Karpas-422 (cell line): ENCODE measurements at regions not wholly inside any gene's neighbourhood (a gene's known extent, or its start where the extent isn't known, plus 50 kb on each side); places are given as distances from the start of the nearest gene placed in this dataset.
"Not testable (repeated sequence)": the region's sequence is repeated elsewhere in the genome, so short reads cannot be mapped to it uniquely, and the experiment has no call there.

Experiments
- DNase-seq: peaks from one replicate; pipeline ENCODE4 v3.0.0-alpha.2; 2015
- H2AFZ ChIP-seq: fragments of 200-600 bp; sonication (generic); 2 replicates; pipeline ENCODE4 v1.6.1; 2014; ENCODE audit warnings: antibody characterized with exemption, low read length, mixed read lengths
- H3K27ac ChIP-seq: fragments of 200-600 bp; sonication (generic); 2 replicates; pipeline ENCODE4 v1.5.1; 2014; ENCODE audit warnings: mild to moderate bottlenecking, low read length, moderate library complexity
- H3K27me3 ChIP-seq: fragments of 200-600 bp; sonication (generic); 2 replicates; pipeline ENCODE4 v1.6.1; 2014; ENCODE audit warnings: low read length, mixed read lengths
- H3K36me3 ChIP-seq: fragments of 200-600 bp; sonication (generic); 2 replicates; pipeline ENCODE4 v1.6.1; 2014; ENCODE audit warnings: low read length, mixed read lengths; ENCODE audit not compliant: insufficient read depth
- H3K4me1 ChIP-seq: fragments of 200-600 bp; sonication (generic); 2 replicates; pipeline ENCODE4 v1.6.1; 2014; ENCODE audit warnings: mild to moderate bottlenecking, low read length, mixed read lengths
- H3K4me2 ChIP-seq: fragments of 200-600 bp; sonication (generic); 2 replicates; pipeline ENCODE4 v1.6.1; 2014; ENCODE audit warnings: low read length, low read depth, mild to moderate bottlenecking; ENCODE audit not compliant: poor library complexity, severe bottlenecking
- H3K4me3 ChIP-seq: fragments of 200-600 bp; sonication (generic); 2 replicates; pipeline ENCODE4 v1.5.1; 2014; ENCODE audit warnings: mild to moderate bottlenecking, antibody characterized with exemption, low read length, mixed read lengths
- H3K79me2 ChIP-seq: fragments of 200-600 bp; sonication (generic); 2 replicates; pipeline ENCODE4 v1.6.1; 2014; ENCODE audit warnings: mild to moderate bottlenecking, low read length, mixed read lengths
- H3K9ac ChIP-seq: fragments of 200-600 bp; sonication (generic); 2 replicates; pipeline ENCODE4 v1.6.0; 2014; ENCODE audit warnings: low read length
- H3K9me2 ChIP-seq: fragments of 200-600 bp; sonication (generic), shearing (Covaris generic); replicated peaks from 2 replicates; pipeline ENCODE4 v1.6.0; 2014; ENCODE audit warnings: mild to moderate bottlenecking, low read length, moderate library complexity; ENCODE audit not compliant: insufficient read depth
- H3K9me3 ChIP-seq: fragments of 300-700, 200-600 bp; sonication (generic); 2 replicates; pipeline ENCODE4 v1.6.1; 2014; ENCODE audit warnings: low read length, mixed read lengths
- H4K20me1 ChIP-seq: fragments of 200-600 bp; sonication (generic); 2 replicates; pipeline ENCODE4 v1.6.1; 2014; ENCODE audit warnings: mild to moderate bottlenecking, antibody characterized with exemption, low read length, low read depth; ENCODE audit not compliant: insufficient read depth

DNA sequence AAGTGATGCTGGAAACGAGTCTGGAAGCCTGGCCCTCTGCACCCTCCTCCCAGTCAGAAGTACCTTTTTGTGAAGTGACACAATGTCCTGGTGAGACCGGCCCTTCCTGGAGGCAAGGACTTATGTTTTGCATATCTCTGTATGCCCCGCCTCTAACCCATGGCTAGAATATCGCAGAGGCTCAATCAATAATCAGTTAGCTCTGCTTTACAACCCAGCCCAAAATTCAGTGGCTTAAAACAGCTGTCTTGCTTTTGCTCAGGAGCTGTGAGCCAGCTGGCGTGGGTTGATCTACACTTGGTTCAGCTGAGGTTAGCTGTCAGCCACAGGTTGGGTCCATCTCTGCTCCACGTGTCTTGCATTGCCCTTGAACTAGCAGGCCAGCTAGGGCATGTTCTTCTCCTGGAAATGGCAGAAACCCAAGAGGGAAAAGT lies 98.8 kb upstream of the METTL14 start:
- Histone ChIP-seq H3K9ac (no peak overlapping the region), H3K27ac (no peak overlapping the region), H2AFZ (peak overlapping the region; percentile 49; the same call in 1 of the 2 replicates), H3K4me3 (no peak overlapping the region), H3K4me2 (no peak overlapping the region), H3K36me3 (no peaks in the 10 kb centered on the region), H3K9me2 (no peaks in the 10 kb centered on the region; the same call in 1 of the 2 replicates), H3K4me1 (peaks cover 19% of the 10 kb centered on the region), H3K79me2 (no peaks in the 10 kb centered on the region), H4K20me1 (no peaks in the 10 kb centered on the region), H3K27me3 (no peaks in the 10 kb centered on the region), H3K9me3 (no peaks in the 10 kb centered on the region)
- no peak for DNase-seq

DNA sequence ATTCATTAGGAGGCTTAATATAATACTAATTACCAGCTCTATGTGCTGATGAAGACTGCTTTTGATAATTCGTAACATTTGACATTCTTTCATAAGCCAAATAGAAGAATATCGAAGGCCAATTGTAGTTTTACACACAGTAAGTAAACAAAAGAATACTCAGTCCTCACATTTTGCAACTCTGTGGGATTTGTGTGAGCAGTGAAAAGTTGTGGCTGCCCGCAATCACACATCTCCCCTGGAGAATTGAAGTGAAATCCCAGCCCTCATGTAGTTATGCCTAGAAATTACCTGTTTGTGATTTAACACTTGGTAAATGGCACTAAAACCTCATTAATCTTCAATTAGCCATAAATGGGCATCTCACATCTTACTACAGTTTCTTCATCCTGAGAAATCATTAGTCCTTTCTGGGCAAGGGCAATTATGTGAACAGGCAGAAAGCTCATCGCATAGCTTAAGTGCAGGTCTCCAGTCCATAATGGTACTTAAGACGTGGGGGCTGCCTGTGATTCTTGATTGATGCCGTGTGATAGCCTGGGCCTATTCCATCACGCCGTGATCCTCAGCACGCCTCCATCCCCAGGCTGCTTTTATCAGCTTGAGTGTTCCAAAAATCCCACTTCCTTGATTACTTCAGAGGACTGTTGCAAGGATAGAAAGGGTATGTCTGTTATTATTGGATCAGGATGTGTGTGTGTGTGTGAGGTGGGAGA lies 97.9 kb upstream of the METTL14 start:
- Histone ChIP-seq H3K79me2 (peaks cover 6% of the 10 kb centered on the region), H3K4me2 (no peak overlapping the region), H3K4me1 (peaks cover 19% of the 10 kb centered on the region), H2AFZ (no peak overlapping the region), H3K9me3 (no peaks in the 10 kb centered on the region), H3K9ac (no peak overlapping the region), H3K9me2 (no peaks in the 10 kb centered on the region; the same call in 1 of the 2 replicates), H3K27me3 (no peaks in the 10 kb centered on the region), H4K20me1 (no peaks in the 10 kb centered on the region), H3K36me3 (no peaks in the 10 kb centered on the region), H3K4me3 (no peak overlapping the region), H3K27ac (no peak overlapping the region)
- no peak for DNase-seq

- Histone ChIP-seq H3K27me3 (no peaks in the 10 kb centered on the region), H4K20me1 (no peaks in the 10 kb centered on the region), H3K9me2 (no peaks in the 10 kb centered on the region; the same call in 1 of the 2 replicates), H3K36me3 (no peaks in the 10 kb centered on the region), H3K27ac (no peak overlapping the region), H3K9me3 (no peaks in the 10 kb centered on the region), H3K4me3 (no peak overlapping the region), H3K79me2 (peaks cover 8% of the 10 kb centered on the region), H3K9ac (no peak overlapping the region), H3K4me1 (peaks cover 19% of the 10 kb centered on the region), H3K4me2 (no peak overlapping the region), H2AFZ (peak overlapping the region; percentile 54; the same call in 1 of the 2 replicates)
- no peak for DNase-seq
Observed at GRCh38 chr4:118587946-118588345, 97.2 kb upstream of the METTL14 start.

DNA sequence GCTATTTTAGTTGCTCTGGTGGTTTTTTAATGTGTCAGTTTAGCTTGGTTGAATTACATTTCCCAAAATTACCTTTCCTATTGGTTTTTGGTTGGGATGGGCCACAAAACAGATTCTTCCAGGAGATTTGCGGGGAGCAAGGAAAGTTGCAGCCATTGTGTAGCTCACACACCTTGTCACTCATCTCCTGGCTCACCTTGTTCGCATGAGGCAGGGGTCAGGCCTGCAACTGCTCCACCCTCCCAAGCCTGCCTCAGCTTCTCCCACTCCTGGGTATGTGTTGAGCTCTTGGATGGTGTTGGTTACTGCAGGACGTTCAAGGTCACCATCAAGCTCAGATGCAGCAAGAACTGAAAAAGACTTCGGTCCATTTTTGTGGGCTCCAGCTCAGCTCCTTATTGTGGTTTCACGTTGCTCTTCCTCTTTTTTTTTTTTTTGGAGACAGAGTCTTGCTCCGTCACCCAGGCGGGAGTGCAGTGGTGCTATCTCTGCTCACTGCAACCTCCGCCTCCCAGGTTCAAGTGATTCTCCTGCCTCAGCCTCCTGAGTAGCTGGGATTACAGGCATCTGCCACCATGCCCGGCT lies 95.6 kb upstream of the METTL14 start:
- Histone ChIP-seq H3K36me3 (no peaks in the 10 kb centered on the region), H3K27ac (no peak overlapping the region), H2AFZ (no peak overlapping the region), H3K9ac (no peak overlapping the region), H3K4me2 (no peak overlapping the region), H4K20me1 (no peaks in the 10 kb centered on the region), H3K4me3 (no peak overlapping the region), H3K79me2 (peaks cover 8% of the 10 kb centered on the region), H3K4me1 (peaks cover 14% of the 10 kb centered on the region), H3K27me3 (no peaks in the 10 kb centered on the region), H3K9me2 (no peaks in the 10 kb centered on the region; the same call in 1 of the 2 replicates), H3K9me3 (no peaks in the 10 kb centered on the region)
- DNase-seq, result no peak

DNA sequence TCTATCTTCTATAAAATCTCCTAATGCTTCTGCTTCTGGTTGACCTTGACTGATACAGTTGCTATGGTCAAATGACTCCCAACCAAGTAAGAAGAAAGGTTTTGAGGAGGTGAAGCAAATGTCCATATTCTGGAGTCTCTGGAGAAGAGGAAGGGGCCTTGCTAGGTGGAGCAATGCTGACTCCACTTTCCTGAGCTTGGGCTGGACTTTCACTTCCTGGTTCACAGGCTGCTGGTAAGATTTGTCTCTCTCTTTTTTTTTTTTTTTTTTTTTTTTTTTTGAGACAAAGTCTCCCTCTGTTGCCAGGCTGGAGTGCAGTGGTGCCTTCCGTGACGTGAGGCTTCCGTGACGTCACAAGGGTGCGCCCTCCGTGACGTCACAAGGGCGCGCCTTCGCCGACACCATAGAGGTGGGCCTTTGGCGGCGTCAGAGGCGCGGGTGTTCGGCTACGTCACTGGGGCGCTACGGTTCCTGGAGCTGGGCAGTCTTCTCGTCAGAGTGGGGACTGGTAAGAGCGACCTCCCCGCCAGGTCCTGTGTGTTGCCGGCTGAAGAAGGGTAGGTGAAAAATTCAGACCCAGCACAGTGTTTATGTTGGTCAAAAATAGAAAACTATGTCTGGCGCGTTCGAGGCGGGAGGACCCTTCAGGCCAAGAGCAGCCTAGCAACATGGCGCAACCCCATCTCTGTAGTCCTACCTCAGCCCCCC lies 93.7 kb upstream of the METTL14 start:
- peak overlapping the region; percentile 73 for H3K4me2 ChIP-seq

GRCh38 chr4:118592289-118592688 lies 92.9 kb upstream of the METTL14 start:
- not testable (repeated sequence) for H3K27ac ChIP-seq, H3K27me3 ChIP-seq, H3K9me2 ChIP-seq, H3K79me2 ChIP-seq, H4K20me1 ChIP-seq, H3K36me3 ChIP-seq, DNase-seq, H3K9me3 ChIP-seq, H2AFZ ChIP-seq
- H3K4me2 ChIP-seq, result peak overlapping the region; percentile 73
- H3K9ac ChIP-seq, result peak overlapping the region; percentile 73
- H3K4me3 ChIP-seq, result peak overlapping the region; percentile 74
- H3K4me1 ChIP-seq, result peaks cover 11% of the 10 kb centered on the region

More for the DNA sequence above, 93.7 kb upstream of the METTL14 start:
- Histone ChIP-seq H3K27ac (peak overlapping the region; percentile 73), H3K9ac (peak overlapping the region; percentile 73), H3K4me1 (peaks cover 11% of the 10 kb centered on the region), H3K4me3 (peak overlapping the region; percentile 74), H2AFZ (peak overlapping the region; percentile 70)
- not testable (repeated sequence) for H3K79me2 ChIP-seq, H3K27me3 ChIP-seq, H3K9me2 ChIP-seq, H3K9me3 ChIP-seq, H3K36me3 ChIP-seq, H4K20me1 ChIP-seq
- peak; percentile 97 for DNase-seq

DNA sequence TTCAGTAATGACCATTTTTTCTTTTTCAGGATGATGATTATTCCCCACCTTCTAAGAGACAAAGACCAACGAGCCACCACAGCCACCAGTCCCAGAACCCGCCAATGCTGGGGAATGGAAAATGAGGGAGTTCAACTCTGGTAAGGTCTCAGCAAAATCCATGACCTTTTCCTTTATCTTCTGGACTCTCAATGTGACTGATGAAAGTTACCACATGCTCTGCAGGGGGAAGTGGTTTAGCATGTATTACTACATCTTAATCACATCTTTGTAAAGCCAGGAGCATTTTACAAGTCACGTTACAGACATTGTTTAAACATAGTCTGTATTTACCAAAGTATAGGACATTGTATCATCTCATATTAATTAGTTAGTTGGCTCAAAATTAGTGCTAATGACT lies 89.3 kb upstream of the METTL14 start:
- not testable (repeated sequence) for H3K4me2 ChIP-seq, H3K36me3 ChIP-seq, H3K9me3 ChIP-seq, DNase-seq, H3K4me3 ChIP-seq, H2AFZ ChIP-seq, H3K79me2 ChIP-seq, H3K9ac ChIP-seq, H3K9me2 ChIP-seq, H3K27ac ChIP-seq, H3K4me1 ChIP-seq, H3K27me3 ChIP-seq, H4K20me1 ChIP-seq

DNA sequence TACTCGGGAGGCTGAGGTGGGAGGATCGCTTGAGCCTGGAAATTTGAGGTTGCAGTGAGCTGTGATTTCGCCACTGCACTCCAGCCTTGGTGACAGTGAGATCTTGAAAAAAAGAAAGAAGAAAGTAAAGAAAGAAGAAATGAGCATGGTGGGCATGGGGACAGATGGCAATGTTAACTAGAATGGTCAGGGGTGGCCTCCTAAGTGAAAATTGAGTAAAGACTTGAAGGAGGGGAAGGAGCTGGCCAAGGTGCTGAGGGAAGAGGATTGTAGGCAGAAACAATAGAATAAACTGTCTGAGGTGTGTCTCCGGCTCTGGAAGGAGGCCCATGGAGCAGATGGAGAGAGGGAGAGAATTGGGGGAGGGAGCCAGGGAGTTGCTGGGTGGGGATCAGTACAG lies 60.1 kb upstream of the METTL14 start:
- not testable (repeated sequence) for H4K20me1 ChIP-seq, H3K27ac ChIP-seq, H3K4me3 ChIP-seq, H3K27me3 ChIP-seq, H3K36me3 ChIP-seq, H3K9ac ChIP-seq, DNase-seq, H3K9me3 ChIP-seq, H2AFZ ChIP-seq, H3K79me2 ChIP-seq, H3K4me2 ChIP-seq, H3K9me2 ChIP-seq, H3K4me1 ChIP-seq
